K562 (cell line): ENCODE measurements at regions not wholly inside any gene's neighbourhood (a gene's known extent, or its start where the extent isn't known, plus 50 kb on each side); places are given as distances from the start of the nearest gene placed in this dataset.

ENCODE experiments used
- ATAC-seq: fragments of 200-7000 bp; cut with Tn5 transposase; 3 replicates; pipeline ENCODE4 v1.9.1; 2020; ENCODE audit warnings: moderate library complexity
- BruUV-seq: library from RNA; stranded (reverse); fragments of 400-500 nt; replicated peaks from 2 replicates; lab custom pipeline; 2021; lab: Mats Ljungman, UMichigan
- CTCF ChIA-PET: fragments of 300-600 bp; formaldehyde crosslinking; extraction: SDS; loops from one replicate; lab custom pipeline; 2021; ENCODE audit warnings: low intra/inter-chr PET ratio; lab: Yijun Ruan, JAX
- POLR2A ChIA-PET: fragments of 300-600, 350-650 bp; sonication (Branson Sonifier 250); formaldehyde crosslinking; extraction: SDS; loops from one replicate; lab custom pipeline; 2021; ENCODE audit warnings: antibody characterized with exemption, inconsistent platforms; lab: Yijun Ruan, JAX
- DNase-seq, 4 experiments: peaks; one replicate each; pipeline versions ENCODE4 v3.0.0 to v3.0.0-alpha.2; 2011 to 2018; ENCODE audit warnings: low spot score in 3 of 4, mixed read lengths in 3 of 4; ENCODE audit errors: extremely low read depth in 1 of 4
- FAIRE-seq: peaks from 2 replicates; lab custom pipeline; 2011; peaks lifted over from hg19 to GRCh38; lab: Jason Lieb, UNC
- H2AFZ ChIP-seq: 2 replicates; pipeline ENCODE4 v1.6.0; 2011; ENCODE audit warnings: low read depth, low read length, control low read depth, inconsistent platforms
- H3K27ac ChIP-seq: fragments of 200-600 bp; 3 replicates; pipeline ENCODE4 v1.8.0; 2011; ENCODE audit warnings: low read depth, mild to moderate bottlenecking, control low read depth, inconsistent platforms, low read length, moderate library complexity, mixed read lengths; ENCODE audit errors: extremely low read depth
- H3K27me3 ChIP-seq, 2 experiments: fragments of 300-600 bp in 1 of 2; 2 replicates in 1 of 2; 3 replicates in 1 of 2; pipeline versions ENCODE4 v1.6.0 to v1.8.0; 2011; ENCODE audit warnings: inconsistent platforms in 2 of 2, low read length in 2 of 2, mild to moderate bottlenecking in 1 of 2, mixed read lengths in 1 of 2, moderate library complexity in 1 of 2; ENCODE audit not compliant: control insufficient read depth in 2 of 2, insufficient read depth in 2 of 2
- H3K36me3 ChIP-seq: fragments of 300-600 bp; 3 replicates; pipeline ENCODE4 v1.8.0; 2011; ENCODE audit warnings: mild to moderate bottlenecking, low read length, inconsistent platforms; ENCODE audit not compliant: control insufficient read depth, insufficient read depth
- H3K4me1 ChIP-seq, 2 experiments: fragments of 200-600 bp in 1 of 2; replicated peaks in 1 of 2; 2 replicates in 1 of 2; 3 replicates in 1 of 2; pipeline versions ENCODE4 v1.5.1 to v1.8.0; 2011; ENCODE audit warnings: inconsistent platforms in 2 of 2, low read length in 2 of 2, mild to moderate bottlenecking in 1 of 2, mixed read lengths in 1 of 2, moderate library complexity in 1 of 2; ENCODE audit not compliant: control insufficient read depth in 2 of 2, insufficient read depth in 2 of 2
- H3K4me2 ChIP-seq: 2 replicates; pipeline ENCODE4 v1.6.1; 2011; ENCODE audit warnings: low read length, control low read depth, inconsistent platforms, mixed read lengths; ENCODE audit not compliant: insufficient read depth
- H3K4me3 ChIP-seq: fragments of 200-600 bp; sonication (generic), shearing (Covaris generic); 2 replicates; pipeline ENCODE4 v1.5.1; 2016; ENCODE audit warnings: control low read depth, inconsistent platforms
- H3K79me2 ChIP-seq: fragments of 200-600 bp; 3 replicates; pipeline ENCODE4 v1.8.0; 2011; ENCODE audit warnings: low read length, inconsistent platforms; ENCODE audit not compliant: control insufficient read depth, insufficient read depth
- H3K9ac ChIP-seq, 2 experiments: 2 replicates each; pipeline versions ENCODE4 v1.6.0 to v1.6.1; 2011; ENCODE audit warnings: low read depth in 2 of 2, low read length in 2 of 2, control low read depth in 1 of 2, inconsistent platforms in 1 of 2, mild to moderate bottlenecking in 1 of 2, mixed read lengths in 1 of 2; ENCODE audit not compliant: insufficient read depth in 1 of 2
- H3K9me1 ChIP-seq: one replicate; pipeline ENCODE4 v1.6.0; 2011; ENCODE audit warnings: inconsistent platforms, mild to moderate bottlenecking, low read length, moderate library complexity; ENCODE audit not compliant: control insufficient read depth, insufficient read depth
- H3K9me3 ChIP-seq: replicated peaks from 2 replicates; pipeline ENCODE4 v1.5.1; 2011; ENCODE audit warnings: low read depth, low read length, inconsistent platforms; ENCODE audit not compliant: control insufficient read depth, insufficient read depth
- H4K20me1 ChIP-seq: replicated peaks from 2 replicates; pipeline ENCODE4 v1.6.1; 2011; ENCODE audit warnings: low read length, inconsistent platforms, mixed read lengths; ENCODE audit not compliant: control insufficient read depth, insufficient read depth
- CEBPB ChIP-seq: fragments of 450-650 bp; IDR thresholded peaks from 2 replicates; pipeline ENCODE4 v1.6.1; 2016; ENCODE audit warnings: missing genetic modification characterization, missing compliant biosample characterization
- CHD2 ChIP-seq: IDR thresholded peaks from 2 replicates; pipeline ENCODE4 v1.6.1; 2011; ENCODE audit warnings: low read depth, low read length
- EP300 ChIP-seq: IDR thresholded peaks from 2 replicates; pipeline ENCODE4 v1.6.1; 2012; ENCODE audit warnings: low read length, improper control_type of control experiment
- FOXK1 ChIP-seq: sonication (generic); formaldehyde crosslinking; IDR thresholded peaks from 2 replicates; pipeline ENCODE4 v1.8.0; 2022; ENCODE audit warnings: missing genetic modification reagents, mild to moderate bottlenecking, borderline replicate concordance
- GATAD2B ChIP-seq: fragments of 450-650 bp; IDR thresholded peaks from 2 replicates; pipeline ENCODE4 v1.6.1; 2017; ENCODE audit warnings: mild to moderate bottlenecking, borderline replicate concordance
- JUND ChIP-seq, 2 experiments: IDR thresholded peaks; 2 replicates in 1 of 2; 3 replicates in 1 of 2; pipeline ENCODE4 v1.6.1; 2011; ENCODE audit warnings: borderline replicate concordance in 2 of 2, low read depth in 2 of 2, low read length in 2 of 2, improper control_type of control experiment in 1 of 2, missing biosample characterization in 1 of 2, missing genetic modification characterization in 1 of 2, missing genetic modification reagents in 1 of 2
- PHF20 ChIP-seq: fragments of 450-650 bp; IDR thresholded peaks from 2 replicates; pipeline ENCODE4 v1.6.1; 2018; ENCODE audit not compliant: partially characterized antibody
- PHF21A ChIP-seq: fragments of 450-650 bp; IDR thresholded peaks from 2 replicates; pipeline ENCODE4 v1.6.1; 2017; ENCODE audit warnings: low read depth, borderline replicate concordance
- TOE1 ChIP-seq, 2 experiments: fragments of 450-650 bp in 1 of 2; sonication (generic) in 1 of 2; formaldehyde crosslinking in 1 of 2; IDR thresholded peaks; 2 replicates each; pipeline versions ENCODE4 v1.7.1 to v1.8.0; 2016 to 2022; ENCODE audit warnings: borderline replicate concordance in 2 of 2, mild to moderate bottlenecking in 2 of 2, antibody characterized with exemption in 1 of 2, inconsistent platforms in 1 of 2, low read depth in 1 of 2, missing genetic modification reagents in 1 of 2, moderate library complexity in 1 of 2
- ZBTB8A ChIP-seq: fragments of 450-650 bp; IDR thresholded peaks from 2 replicates; pipeline ENCODE4 v1.6.1; 2018; ENCODE audit warnings: mild to moderate bottlenecking, moderate library complexity; ENCODE audit not compliant: partially characterized antibody
- ZNF311 ChIP-seq: fragments of 250-450 bp; sonication (Bioruptor Pico); IDR thresholded peaks from 2 replicates; pipeline ENCODE4 v1.4.0; 2020; ENCODE audit warnings: mild to moderate bottlenecking, moderate library complexity
- ZNF79 ChIP-seq: fragments of 250-450 bp; sonication (Bioruptor Pico); IDR thresholded peaks from 2 replicates; pipeline ENCODE4 v1.4.0; 2020; ENCODE audit warnings: low read depth, mild to moderate bottlenecking, moderate library complexity
- WGBS: fragments of 100-300 bp; shearing (Covaris generic); methylation state at CpG from one replicate; pipeline ENCODE4 v1.1.6; 2016; ENCODE audit warnings: low coverage, mixed read lengths; ENCODE audit not compliant: insufficient coverage; ENCODE audit errors: missing lambda C conversion rate; 5-methylcytosine and 5-hydroxymethylcytosine counted together
- in situ Hi-C: fragments of 300-500 bp; cut with MboI; formaldehyde crosslinking; loops from 4 replicates; pipeline ENCODE4 v1.15.0; 2018; ENCODE audit warnings: inconsistent platforms, mixed read lengths
- intact Hi-C: fragments of 100-400 bp; cut with micrococcal nuclease; formaldehyde crosslinking; loops from 2 replicates; pipeline ENCODE4 v1.14.2; 2022
- TF ChIP-seq, protein P1 (sequence below): sonication (generic); formaldehyde crosslinking; IDR thresholded peaks from 2 replicates; pipeline ENCODE4 v1.8.1; 2023; ENCODE audit warnings: mild to moderate bottlenecking, missing genetic modification reagents

DNA sequence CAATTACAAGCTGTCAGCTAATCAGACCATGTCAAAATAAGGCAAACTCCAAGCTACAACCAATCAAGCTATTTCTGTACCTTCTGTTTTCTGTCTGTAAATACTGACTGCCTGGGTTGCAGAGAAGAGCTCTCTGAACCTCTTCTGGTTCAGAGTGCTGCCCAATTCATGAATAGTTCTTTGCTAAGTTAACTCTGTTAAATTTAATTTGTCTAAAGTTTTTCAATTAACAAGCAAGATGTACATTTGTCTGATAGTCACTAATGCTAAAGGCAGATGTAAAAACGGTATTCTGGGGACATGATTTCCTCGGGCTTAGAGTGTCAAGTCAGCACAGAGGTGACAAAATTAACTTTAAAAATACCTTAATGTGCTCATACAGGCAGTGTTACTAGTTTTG lies 408.3 kb upstream of the CLINT1 start:
- no peak for TF ChIP-seq ZNF311
- Histone ChIP-seq H3K4me1 (no peaks in the 10 kb centered on the region), H3K79me2 (no peaks in the 10 kb centered on the region), H2AFZ (no peak overlapping the region), H3K9ac (no peak overlapping the region), H3K27ac (no peak overlapping the region), H4K20me1 (no peaks in the 10 kb centered on the region), H3K9me3 (no peaks in the 10 kb centered on the region), H3K9me1 (no peaks in the 10 kb centered on the region), H3K4me2 (no peak overlapping the region), H3K4me3 (no peak overlapping the region), H3K36me3 (no peaks in the 10 kb centered on the region), H3K27me3 (no peaks in the 10 kb centered on the region)
- DNase-seq (no peak), FAIRE-seq (no peak), ATAC-seq (no peak)
- in situ Hi-C loops (no loop called here), intact Hi-C loops (no loop called here)
- 0% methylated on average over 2 of the region's 2 CpGs for WGBS
- ChIA-PET CTCF (no interaction called here), POLR2A (no interaction called here)
- no TSS peak for BruUV-seq

DNA sequence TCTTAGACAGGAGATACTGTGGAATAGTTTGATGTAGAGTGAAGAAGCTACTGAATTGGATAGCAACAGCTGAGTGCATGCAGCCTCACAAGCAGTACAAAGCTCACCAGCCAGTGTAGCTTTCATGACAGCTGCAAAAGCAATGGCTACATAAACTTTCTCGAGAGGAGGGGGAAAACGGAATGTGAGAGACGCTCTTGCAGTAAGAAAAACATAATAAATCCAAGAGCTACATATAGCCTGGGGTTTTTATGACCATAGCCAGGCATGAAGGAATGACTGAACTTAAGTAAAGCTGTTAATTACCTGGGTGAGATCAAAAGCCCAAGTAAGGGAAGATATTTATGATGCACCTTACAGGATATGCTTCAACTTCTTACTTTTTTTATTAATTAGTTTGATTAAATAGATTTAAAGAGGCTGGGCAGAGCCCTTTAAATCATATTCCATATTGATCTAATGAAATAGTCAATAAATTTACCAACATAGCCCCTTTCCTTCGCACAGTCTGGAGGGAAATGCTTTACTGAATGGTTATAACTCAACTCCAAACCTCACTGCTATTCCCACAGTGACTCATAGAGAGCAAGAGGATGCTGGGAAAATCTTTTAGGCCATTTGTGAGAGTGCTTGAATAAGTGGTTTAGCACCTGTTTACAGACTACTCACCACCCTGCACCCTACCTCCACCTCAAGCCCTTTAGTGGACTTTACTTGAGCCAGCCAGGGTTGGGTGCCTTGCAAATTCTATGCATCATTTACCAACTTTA lies 407.2 kb upstream of the CLINT1 start:
- Histone ChIP-seq H3K27me3 (no peaks in the 10 kb centered on the region), H3K4me3 (no peak overlapping the region), H3K79me2 (no peaks in the 10 kb centered on the region), H3K36me3 (no peaks in the 10 kb centered on the region), H3K9me1 (no peaks in the 10 kb centered on the region), H3K9me3 (no peaks in the 10 kb centered on the region), H3K4me2 (no peak overlapping the region), H3K27ac (no peak overlapping the region), H3K4me1 (no peaks in the 10 kb centered on the region), H4K20me1 (no peaks in the 10 kb centered on the region), H2AFZ (no peak overlapping the region), H3K9ac (no peak overlapping the region)
- WGBS, result 0% methylated on average over 4 of the region's 4 CpGs
- in situ Hi-C loops, result no loop called here
- FAIRE-seq (no peak), ATAC-seq (no peak), DNase-seq (no peak)
- no TSS peak for BruUV-seq
- CTCF ChIA-PET, result no interaction called here
- POLR2A ChIA-PET, result no interaction called here
- intact Hi-C loops, result no loop called here
- no peak for TF ChIP-seq EP300
- no peak for TF ChIP-seq GATAD2B
- no peak for TF ChIP-seq ZBTB8A
- TF ChIP-seq CHD2, result no peak
- no peak for TF ChIP-seq CEBPB (tag)
- no peak for TF ChIP-seq JUND (IDR thresholded peaks at IDR 0.05; ENCODE audit: borderline replicate concordance, low read depth, low read length)
- no peak for TF ChIP-seq JUND (tag; IDR thresholded peaks at IDR 0.05; ENCODE audit: borderline replicate concordance, low read depth, low read length)
- no peak for TF ChIP-seq TOE1 (IDR thresholded peaks at IDR 0.05; ENCODE audit: borderline replicate concordance)
- no peak for TF ChIP-seq TOE1 (CRISPR knock-in tag; IDR thresholded peaks at IDR 0.05; ENCODE audit: borderline replicate concordance, low read depth)
- TF ChIP-seq PHF21A, result no peak
- TF ChIP-seq, protein P1, sequence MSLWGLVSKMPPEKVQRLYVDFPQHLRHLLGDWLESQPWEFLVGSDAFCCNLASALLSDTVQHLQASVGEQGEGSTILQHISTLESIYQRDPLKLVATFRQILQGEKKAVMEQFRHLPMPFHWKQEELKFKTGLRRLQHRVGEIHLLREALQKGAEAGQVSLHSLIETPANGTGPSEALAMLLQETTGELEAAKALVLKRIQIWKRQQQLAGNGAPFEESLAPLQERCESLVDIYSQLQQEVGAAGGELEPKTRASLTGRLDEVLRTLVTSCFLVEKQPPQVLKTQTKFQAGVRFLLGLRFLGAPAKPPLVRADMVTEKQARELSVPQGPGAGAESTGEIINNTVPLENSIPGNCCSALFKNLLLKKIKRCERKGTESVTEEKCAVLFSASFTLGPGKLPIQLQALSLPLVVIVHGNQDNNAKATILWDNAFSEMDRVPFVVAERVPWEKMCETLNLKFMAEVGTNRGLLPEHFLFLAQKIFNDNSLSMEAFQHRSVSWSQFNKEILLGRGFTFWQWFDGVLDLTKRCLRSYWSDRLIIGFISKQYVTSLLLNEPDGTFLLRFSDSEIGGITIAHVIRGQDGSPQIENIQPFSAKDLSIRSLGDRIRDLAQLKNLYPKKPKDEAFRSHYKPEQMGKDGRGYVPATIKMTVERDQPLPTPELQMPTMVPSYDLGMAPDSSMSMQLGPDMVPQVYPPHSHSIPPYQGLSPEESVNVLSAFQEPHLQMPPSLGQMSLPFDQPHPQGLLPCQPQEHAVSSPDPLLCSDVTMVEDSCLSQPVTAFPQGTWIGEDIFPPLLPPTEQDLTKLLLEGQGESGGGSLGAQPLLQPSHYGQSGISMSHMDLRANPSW, result no peak
- TF ChIP-seq PHF20, result no peak
- TF ChIP-seq ZNF79, result no peak
- TF ChIP-seq FOXK1 (CRISPR knock-in tag), result no peak
